ENCODE measurements at regions not wholly inside any gene's neighbourhood (a gene's known extent, or its start where the extent isn't known, plus 50 kb on each side); places are given as distances from the start of the nearest gene placed in this dataset.
"Not testable (repeated sequence)": the region's sequence is repeated elsewhere in the genome, so short reads cannot be mapped to it uniquely, and the experiment has no call there.

DNA sequence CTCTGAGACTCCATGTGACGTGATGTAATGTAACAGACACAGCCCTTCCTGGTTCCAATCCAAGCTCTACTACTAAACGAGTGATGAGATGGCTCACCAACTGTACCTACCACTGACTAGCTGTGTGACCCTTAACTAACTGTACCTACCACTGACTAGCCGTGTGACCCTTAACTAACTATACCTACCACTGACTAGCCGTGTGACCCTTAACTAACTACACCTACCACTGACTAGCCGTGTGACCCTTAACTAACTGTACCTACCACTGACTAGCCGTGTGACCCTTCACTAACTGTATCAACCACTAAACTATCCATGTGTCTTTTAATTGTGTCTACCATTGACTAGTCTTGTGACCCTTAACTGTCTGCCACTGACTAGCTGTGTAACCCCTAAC is 111.2 kb downstream of the NPIPA5 start:
- not testable (repeated sequence) for H3K27ac Mint-ChIP-seq (ENCODE audit: unreplicated experiment); H3K4me3 Mint-ChIP-seq (ENCODE audit: unreplicated experiment); H3K36me3 Mint-ChIP-seq (ENCODE audit: low read depth, unreplicated experiment); H3K4me1 Mint-ChIP-seq (ENCODE audit: low read depth, unreplicated experiment); H3K27ac ChIP-seq (ENCODE audit: low read depth, low read length); H3K79me2 ChIP-seq (ENCODE audit: insufficient read depth, low read length); H3K4me2 ChIP-seq (ENCODE audit: low read length); H3K9me3 ChIP-seq (ENCODE audit: insufficient read depth, low read depth, low read length); H2AFZ ChIP-seq (ENCODE audit: low read depth, low read length); H3K27me3 ChIP-seq (ENCODE audit: insufficient read depth, low read length); H3K9ac ChIP-seq (ENCODE audit: low read length); DNase-seq (ENCODE audit: low read depth); H4K20me1 ChIP-seq (ENCODE audit: insufficient read depth, low read length); H3K27me3 Mint-ChIP-seq (ENCODE audit: low read depth, unreplicated experiment); H3K4me3 ChIP-seq (ENCODE audit: insufficient read depth, low read depth, low read length); FAIRE-seq; H3K4me1 ChIP-seq (ENCODE audit: insufficient read depth, low read length); H3K9me3 Mint-ChIP-seq (ENCODE audit: unreplicated experiment); H3K36me3 ChIP-seq (ENCODE audit: insufficient read depth, low read length)

DNA sequence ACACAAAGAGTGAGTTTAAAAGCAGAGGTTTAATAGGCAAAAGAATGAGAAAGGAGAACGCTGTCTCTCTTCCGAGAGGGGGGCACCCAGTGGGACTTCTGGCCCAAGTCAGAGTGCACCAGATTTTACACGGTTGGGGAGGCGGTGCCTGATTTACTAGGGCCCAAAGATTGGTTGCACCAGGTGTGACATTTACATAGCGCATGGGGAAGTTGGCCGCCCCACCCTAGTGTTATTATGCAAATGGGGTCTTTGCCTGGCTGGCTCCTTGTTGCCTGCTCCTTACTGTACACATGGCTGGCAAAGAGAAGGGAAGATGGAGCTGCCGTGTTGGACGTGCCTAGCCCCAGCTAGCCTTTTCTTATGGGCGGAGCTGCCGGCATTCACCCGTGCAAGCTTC is 115.9 kb downstream of the NPIPA5 start:
- FAIRE-seq; H3K27ac ChIP-seq (ENCODE audit: low read depth, low read length); H3K9me3 Mint-ChIP-seq (ENCODE audit: unreplicated experiment); H3K36me3 ChIP-seq (ENCODE audit: insufficient read depth, low read length); H3K4me1 ChIP-seq (ENCODE audit: insufficient read depth, low read length); H3K27ac Mint-ChIP-seq (ENCODE audit: unreplicated experiment); H3K27me3 Mint-ChIP-seq (ENCODE audit: low read depth, unreplicated experiment); H3K9me3 ChIP-seq (ENCODE audit: insufficient read depth, low read depth, low read length); H3K4me3 ChIP-seq (ENCODE audit: insufficient read depth, low read depth, low read length); H3K4me2 ChIP-seq (ENCODE audit: low read length); H3K27me3 ChIP-seq (ENCODE audit: insufficient read depth, low read length); H3K36me3 Mint-ChIP-seq (ENCODE audit: low read depth, unreplicated experiment); H3K9ac ChIP-seq (ENCODE audit: low read length); H2AFZ ChIP-seq (ENCODE audit: low read depth, low read length); DNase-seq (ENCODE audit: low read depth); H4K20me1 ChIP-seq (ENCODE audit: insufficient read depth, low read length); H3K4me1 Mint-ChIP-seq (ENCODE audit: low read depth, unreplicated experiment); H3K79me2 ChIP-seq (ENCODE audit: insufficient read depth, low read length); H3K4me3 Mint-ChIP-seq (ENCODE audit: unreplicated experiment): not testable (repeated sequence)

DNA sequence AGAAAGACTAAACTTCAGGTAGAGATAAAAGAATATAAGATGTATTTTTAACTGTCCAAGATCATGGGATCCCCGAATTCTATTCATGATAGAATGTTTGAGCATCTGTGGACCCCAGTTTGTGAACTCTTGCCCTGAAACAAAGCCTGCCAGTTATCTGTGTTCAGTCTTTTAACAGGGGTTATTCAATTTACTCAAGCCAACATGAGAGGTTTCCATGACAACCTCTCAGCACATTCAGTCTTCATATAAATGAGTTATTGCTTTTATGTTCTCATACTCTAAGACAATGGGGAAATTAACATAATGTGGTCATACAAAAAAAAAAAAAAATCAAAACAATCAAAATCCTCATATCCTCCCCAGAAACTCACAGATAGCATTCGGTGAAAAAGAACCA is 130.1 kb downstream of the NPIPA5 start:
- not testable (repeated sequence) for H3K4me1 ChIP-seq (ENCODE audit: insufficient read depth, low read length); H2AFZ ChIP-seq (ENCODE audit: low read depth, low read length); H3K27ac Mint-ChIP-seq (ENCODE audit: unreplicated experiment); H3K4me2 ChIP-seq (ENCODE audit: low read length); H3K4me3 Mint-ChIP-seq (ENCODE audit: unreplicated experiment); H3K9me3 Mint-ChIP-seq (ENCODE audit: unreplicated experiment); H3K27ac ChIP-seq (ENCODE audit: low read depth, low read length); DNase-seq (ENCODE audit: low read depth); H3K9me3 ChIP-seq (ENCODE audit: insufficient read depth, low read depth, low read length); H3K79me2 ChIP-seq (ENCODE audit: insufficient read depth, low read length); H3K27me3 Mint-ChIP-seq (ENCODE audit: low read depth, unreplicated experiment); FAIRE-seq; H3K4me3 ChIP-seq (ENCODE audit: insufficient read depth, low read depth, low read length); H3K4me1 Mint-ChIP-seq (ENCODE audit: low read depth, unreplicated experiment); H3K9ac ChIP-seq (ENCODE audit: low read length); H4K20me1 ChIP-seq (ENCODE audit: insufficient read depth, low read length); H3K36me3 ChIP-seq (ENCODE audit: insufficient read depth, low read length); H3K36me3 Mint-ChIP-seq (ENCODE audit: low read depth, unreplicated experiment); H3K27me3 ChIP-seq (ENCODE audit: insufficient read depth, low read length)

DNA sequence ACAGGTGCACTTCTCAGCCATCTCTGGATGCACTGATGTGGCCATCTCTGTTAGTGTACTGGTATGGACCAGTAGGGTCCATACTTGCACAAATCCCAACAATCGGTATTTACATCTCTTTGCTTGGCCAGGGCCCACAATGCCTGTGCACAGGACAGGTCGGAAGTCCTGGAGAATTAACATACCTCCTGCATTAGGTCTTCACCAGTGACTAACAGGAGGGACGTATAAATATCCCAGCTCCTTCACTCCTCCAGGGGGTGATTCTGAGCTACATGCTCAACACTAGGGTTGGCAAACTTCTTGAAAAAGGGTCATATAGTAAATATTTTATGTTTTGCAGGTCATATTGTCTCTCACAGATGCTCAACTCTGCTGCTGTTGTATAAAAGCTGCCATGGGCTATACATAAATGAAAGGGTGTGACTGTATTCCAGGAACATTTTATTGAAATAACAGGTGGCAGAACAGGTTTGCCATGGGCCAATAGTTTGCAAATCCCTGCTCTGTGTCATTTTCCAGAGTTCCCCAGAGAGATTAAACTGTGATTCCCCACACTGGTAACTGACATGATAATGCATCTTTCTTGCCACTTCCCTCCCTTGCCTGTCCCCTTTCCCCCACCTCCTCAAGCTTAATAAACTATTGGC is 141.3 kb downstream of the NPIPA5 start:
- H3K4me1 Mint-ChIP-seq (ENCODE audit: low read depth, unreplicated experiment); DNase-seq (ENCODE audit: low read depth); H3K9me3 ChIP-seq (ENCODE audit: insufficient read depth, low read depth, low read length); H3K4me3 ChIP-seq (ENCODE audit: insufficient read depth, low read depth, low read length); H4K20me1 ChIP-seq (ENCODE audit: insufficient read depth, low read length); H2AFZ ChIP-seq (ENCODE audit: low read depth, low read length); H3K36me3 Mint-ChIP-seq (ENCODE audit: low read depth, unreplicated experiment); H3K4me1 ChIP-seq (ENCODE audit: insufficient read depth, low read length); H3K9me3 Mint-ChIP-seq (ENCODE audit: unreplicated experiment); H3K4me3 Mint-ChIP-seq (ENCODE audit: unreplicated experiment); H3K4me2 ChIP-seq (ENCODE audit: low read length); FAIRE-seq; H3K79me2 ChIP-seq (ENCODE audit: insufficient read depth, low read length); H3K27me3 Mint-ChIP-seq (ENCODE audit: low read depth, unreplicated experiment); H3K27me3 ChIP-seq (ENCODE audit: insufficient read depth, low read length); H3K9ac ChIP-seq (ENCODE audit: low read length); H3K27ac Mint-ChIP-seq (ENCODE audit: unreplicated experiment); H3K36me3 ChIP-seq (ENCODE audit: insufficient read depth, low read length); H3K27ac ChIP-seq (ENCODE audit: low read depth, low read length): not testable (repeated sequence)

DNA sequence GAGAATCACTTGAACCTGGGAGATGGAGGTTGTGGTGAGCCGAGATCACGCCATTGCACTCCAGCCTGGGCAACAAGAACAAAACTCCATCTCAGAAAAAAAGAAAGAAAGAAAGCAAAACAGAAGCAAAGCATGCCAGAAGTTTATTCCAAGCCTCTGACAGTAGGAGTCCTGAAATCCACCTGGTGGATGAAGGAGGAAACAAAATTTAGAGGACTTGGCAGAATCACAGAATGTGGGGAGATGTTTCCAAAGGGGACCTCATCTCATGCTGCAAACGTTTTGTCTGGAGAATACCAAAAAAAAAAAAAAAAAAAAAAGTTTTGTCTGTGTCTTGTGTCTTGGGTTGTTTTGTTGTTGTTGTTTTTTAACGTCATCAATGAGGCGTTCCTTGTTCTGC is 141.1 kb upstream of the RRN3 start:
- H3K79me2 ChIP-seq (ENCODE audit: insufficient read depth, low read length); H3K9me3 ChIP-seq (ENCODE audit: insufficient read depth, low read depth, low read length); H3K4me1 Mint-ChIP-seq (ENCODE audit: low read depth, unreplicated experiment); H4K20me1 ChIP-seq (ENCODE audit: insufficient read depth, low read length); FAIRE-seq; H3K27me3 Mint-ChIP-seq (ENCODE audit: low read depth, unreplicated experiment); DNase-seq (ENCODE audit: low read depth); H3K27ac Mint-ChIP-seq (ENCODE audit: unreplicated experiment); H3K4me2 ChIP-seq (ENCODE audit: low read length); H3K27me3 ChIP-seq (ENCODE audit: insufficient read depth, low read length); H3K27ac ChIP-seq (ENCODE audit: low read depth, low read length); H3K36me3 ChIP-seq (ENCODE audit: insufficient read depth, low read length); H3K4me1 ChIP-seq (ENCODE audit: insufficient read depth, low read length); H3K9ac ChIP-seq (ENCODE audit: low read length); H3K36me3 Mint-ChIP-seq (ENCODE audit: low read depth, unreplicated experiment); H3K9me3 Mint-ChIP-seq (ENCODE audit: unreplicated experiment); H3K4me3 Mint-ChIP-seq (ENCODE audit: unreplicated experiment); H2AFZ ChIP-seq (ENCODE audit: low read depth, low read length); H3K4me3 ChIP-seq (ENCODE audit: insufficient read depth, low read depth, low read length): not testable (repeated sequence)

DNA sequence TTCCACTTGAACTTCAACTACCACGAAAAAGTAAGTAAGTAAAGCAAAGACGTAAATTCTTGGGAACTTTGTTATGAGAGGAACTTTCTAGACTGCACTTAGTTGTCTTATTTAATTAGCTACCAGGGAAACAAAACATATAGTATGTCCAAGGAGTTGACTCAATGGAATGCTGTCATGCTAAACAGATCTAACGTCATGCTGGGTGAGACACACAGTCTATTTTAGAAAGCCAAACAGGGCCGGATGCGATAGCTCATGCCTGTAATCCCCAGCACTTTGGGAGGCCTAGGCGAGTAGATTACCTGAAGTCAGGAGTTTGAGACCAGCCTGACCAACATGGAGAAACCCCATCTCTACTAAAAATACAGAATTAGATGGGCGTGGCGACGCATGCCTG is 140.6 kb upstream of the RRN3 start:
- H2AFZ ChIP-seq (ENCODE audit: low read depth, low read length); H3K36me3 ChIP-seq (ENCODE audit: insufficient read depth, low read length); H3K4me2 ChIP-seq (ENCODE audit: low read length); H3K27me3 Mint-ChIP-seq (ENCODE audit: low read depth, unreplicated experiment); H3K4me3 Mint-ChIP-seq (ENCODE audit: unreplicated experiment); H3K4me3 ChIP-seq (ENCODE audit: insufficient read depth, low read depth, low read length); H3K27ac ChIP-seq (ENCODE audit: low read depth, low read length); DNase-seq (ENCODE audit: low read depth); H3K4me1 ChIP-seq (ENCODE audit: insufficient read depth, low read length); H3K79me2 ChIP-seq (ENCODE audit: insufficient read depth, low read length); H4K20me1 ChIP-seq (ENCODE audit: insufficient read depth, low read length); FAIRE-seq; H3K9ac ChIP-seq (ENCODE audit: low read length); H3K27ac Mint-ChIP-seq (ENCODE audit: unreplicated experiment); H3K36me3 Mint-ChIP-seq (ENCODE audit: low read depth, unreplicated experiment); H3K27me3 ChIP-seq (ENCODE audit: insufficient read depth, low read length); H3K9me3 Mint-ChIP-seq (ENCODE audit: unreplicated experiment); H3K4me1 Mint-ChIP-seq (ENCODE audit: low read depth, unreplicated experiment); H3K9me3 ChIP-seq (ENCODE audit: insufficient read depth, low read depth, low read length): not testable (repeated sequence)

Data from astrocyte (in vitro differentiated cells and primary cell).